H1 (cell line): ENCODE measurements at regions not wholly inside any gene's neighbourhood (a gene's known extent, or its start where the extent isn't known, plus 50 kb on each side); places are given as distances from the start of the nearest gene placed in this dataset.

Experiments used
- MAFK ChIP-seq: IDR thresholded peaks from 2 replicates; pipeline ENCODE4 v1.6.1; 2012; ENCODE audit warnings: low read depth, mild to moderate bottlenecking, improper control_type of control experiment, low read length
- POLR2AphosphoS5 ChIP-seq: IDR thresholded peaks from 2 replicates; pipeline ENCODE4 v1.6.1; 2011; ENCODE audit warnings: low read depth, low read length
- SRF ChIP-seq: IDR thresholded peaks from 2 replicates; pipeline ENCODE4 v1.6.1; 2011; ENCODE audit warnings: mild to moderate bottlenecking, low read depth, low read length, moderate library complexity
- TF ChIP-seq, protein P1 (sequence below): IDR thresholded peaks from 2 replicates; pipeline ENCODE4 v1.6.1; 2012; ENCODE audit warnings: low read length, inconsistent platforms

DNA sequence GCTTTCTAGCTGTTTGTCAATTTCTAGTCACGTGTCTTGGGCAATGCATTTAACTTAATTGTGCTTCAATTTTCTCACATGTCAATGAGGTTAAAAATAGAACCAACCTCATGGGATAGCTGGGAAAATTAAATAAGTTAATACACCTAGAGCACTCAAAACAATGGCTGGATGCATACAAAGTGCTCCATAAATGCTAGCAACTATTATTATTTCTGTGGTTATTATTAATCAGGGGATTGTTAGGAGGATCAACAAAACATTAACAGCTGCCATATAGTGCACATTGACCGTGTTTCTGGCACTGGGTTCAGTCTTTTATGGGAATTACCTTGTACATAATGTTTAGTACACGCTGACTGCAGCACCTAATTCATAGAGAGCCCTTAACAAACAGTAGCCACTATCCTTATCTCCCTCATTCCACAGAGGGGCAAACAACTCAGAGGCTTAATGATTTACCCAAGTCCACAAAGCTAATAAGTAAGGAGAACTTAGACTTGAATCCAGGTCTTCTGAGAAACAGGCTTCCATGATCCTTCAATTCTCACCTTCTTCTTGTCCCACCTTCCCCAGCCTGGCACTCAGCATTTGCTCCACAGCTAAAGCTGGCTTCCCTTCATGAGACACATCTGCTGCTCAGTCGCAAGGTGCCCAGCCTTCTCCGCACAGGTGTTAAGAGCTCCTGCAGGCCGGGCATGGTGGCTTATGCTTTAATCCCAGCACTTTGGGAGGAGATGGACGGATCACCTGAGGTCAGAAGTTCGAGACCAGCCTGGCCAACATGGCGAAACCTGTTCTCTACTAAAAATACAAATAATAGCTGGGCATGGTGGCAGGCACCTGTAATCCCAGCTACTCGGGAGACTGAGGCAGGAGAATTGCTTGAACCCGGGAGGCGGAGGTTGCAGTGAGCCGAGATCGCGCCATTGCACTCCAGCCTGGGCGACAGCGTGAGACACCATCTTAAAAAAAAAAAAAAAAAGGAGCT, 137.4 kb upstream of the ABCA1 start (continued):
- TF ChIP-seq, protein P1, sequence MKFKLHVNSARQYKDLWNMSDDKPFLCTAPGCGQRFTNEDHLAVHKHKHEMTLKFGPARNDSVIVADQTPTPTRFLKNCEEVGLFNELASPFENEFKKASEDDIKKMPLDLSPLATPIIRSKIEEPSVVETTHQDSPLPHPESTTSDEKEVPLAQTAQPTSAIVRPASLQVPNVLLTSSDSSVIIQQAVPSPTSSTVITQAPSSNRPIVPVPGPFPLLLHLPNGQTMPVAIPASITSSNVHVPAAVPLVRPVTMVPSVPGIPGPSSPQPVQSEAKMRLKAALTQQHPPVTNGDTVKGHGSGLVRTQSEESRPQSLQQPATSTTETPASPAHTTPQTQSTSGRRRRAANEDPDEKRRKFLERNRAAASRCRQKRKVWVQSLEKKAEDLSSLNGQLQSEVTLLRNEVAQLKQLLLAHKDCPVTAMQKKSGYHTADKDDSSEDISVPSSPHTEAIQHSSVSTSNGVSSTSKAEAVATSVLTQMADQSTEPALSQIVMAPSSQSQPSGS = no peak
- no peak for TF ChIP-seq POLR2AphosphoS5
- no peak for TF ChIP-seq MAFK
- TF ChIP-seq SRF = no peak
